GM18498 (cell line): ENCODE measurements at regions not wholly inside any gene's neighbourhood (a gene's known extent, or its start where the extent isn't known, plus 50 kb on each side); places are given as distances from the start of the nearest gene placed in this dataset.

Source experiments
- ATAC-seq: cut with Tn5 transposase; IDR thresholded peaks from one replicate; pipeline ENCODE4 v1.9.1; 2021; ENCODE audit warnings: mild to moderate bottlenecking, moderate library complexity; ENCODE audit not compliant: unreplicated experiment

DNA sequence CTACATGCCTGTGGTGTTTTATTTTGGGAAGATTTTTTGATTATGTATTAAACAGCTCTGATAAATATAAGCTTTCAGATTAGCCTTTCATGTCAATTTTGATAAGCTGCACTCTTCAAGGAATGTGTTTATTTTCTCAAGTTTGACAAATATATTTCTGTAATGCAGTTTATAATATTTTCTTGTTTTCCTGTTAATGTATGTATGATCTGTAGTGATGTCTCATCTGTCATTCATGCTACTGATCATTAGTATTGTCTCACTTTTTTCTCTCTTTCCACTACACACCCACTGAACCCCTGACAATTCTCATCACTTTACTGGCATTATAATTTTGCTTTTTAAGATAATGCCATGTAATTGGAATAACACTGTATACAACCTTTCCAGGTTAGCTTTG is 100.9 kb downstream of the TMEM18 start:
- ATAC-seq, result no peak

GRCh38 chr2:575727-576236 is 101.4 kb downstream of the TMEM18 start:
- no peak for ATAC-seq

GRCh38 chr2:575030-575726 is 102.0 kb downstream of the TMEM18 start:
- ATAC-seq, result no peak

GRCh38 chr2:573805-574392 is 103.3 kb downstream of the TMEM18 start:
- ATAC-seq, result no peak

DNA sequence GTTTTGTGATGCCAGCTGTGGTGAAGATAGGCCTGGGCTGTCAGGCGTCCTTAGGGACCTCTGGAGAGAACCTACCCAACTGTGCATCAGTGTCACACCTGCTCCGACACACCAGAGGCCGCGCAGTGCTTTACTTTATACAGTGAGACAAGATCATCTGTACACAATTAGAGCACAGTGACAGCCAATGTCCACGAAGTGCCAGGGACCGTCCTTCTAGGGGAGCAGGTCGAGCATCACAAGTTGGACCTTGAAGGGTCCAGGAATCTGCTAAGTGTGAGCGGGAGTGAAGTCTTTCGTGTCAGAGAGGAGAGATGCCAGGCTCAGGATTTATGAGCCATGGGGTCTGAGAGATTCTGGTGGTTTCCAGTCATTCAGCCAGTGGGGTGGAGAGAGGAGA is 104.2 kb downstream of the TMEM18 start:
- ATAC-seq, result no peak

- ATAC-seq, result no peak
Observed at GRCh38 chr2:569681-570080, 107.5 kb downstream of the TMEM18 start.

DNA sequence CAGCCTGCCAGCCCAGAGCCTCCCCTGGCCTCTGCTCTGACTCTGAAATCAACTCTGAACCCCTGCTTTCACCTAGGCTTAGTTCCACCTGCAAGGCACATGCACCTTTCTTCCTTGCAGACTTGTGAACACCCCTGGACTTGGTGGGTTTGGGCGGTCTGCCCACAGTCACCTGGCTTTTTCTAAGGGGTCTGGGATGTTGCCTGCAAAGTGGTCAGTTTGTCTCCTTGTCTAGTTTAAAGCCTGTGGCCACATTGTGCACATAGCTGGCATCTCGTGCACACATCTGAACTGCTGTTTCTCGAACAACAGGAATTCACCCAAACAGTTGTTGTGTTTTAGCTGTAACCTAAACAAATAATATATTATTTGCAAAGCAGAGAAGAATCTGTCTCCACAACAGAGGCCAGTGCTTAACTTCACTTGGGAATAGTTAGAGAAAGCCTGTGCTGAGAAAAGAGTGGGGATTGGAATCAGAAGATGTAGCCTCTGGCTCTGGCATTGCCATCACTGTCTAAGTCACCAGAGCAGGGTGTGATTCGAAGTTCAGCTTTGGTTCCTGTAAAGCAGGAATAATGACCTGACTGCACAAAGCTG is 108.5 kb downstream of the TMEM18 start:
- no peak for ATAC-seq

DNA sequence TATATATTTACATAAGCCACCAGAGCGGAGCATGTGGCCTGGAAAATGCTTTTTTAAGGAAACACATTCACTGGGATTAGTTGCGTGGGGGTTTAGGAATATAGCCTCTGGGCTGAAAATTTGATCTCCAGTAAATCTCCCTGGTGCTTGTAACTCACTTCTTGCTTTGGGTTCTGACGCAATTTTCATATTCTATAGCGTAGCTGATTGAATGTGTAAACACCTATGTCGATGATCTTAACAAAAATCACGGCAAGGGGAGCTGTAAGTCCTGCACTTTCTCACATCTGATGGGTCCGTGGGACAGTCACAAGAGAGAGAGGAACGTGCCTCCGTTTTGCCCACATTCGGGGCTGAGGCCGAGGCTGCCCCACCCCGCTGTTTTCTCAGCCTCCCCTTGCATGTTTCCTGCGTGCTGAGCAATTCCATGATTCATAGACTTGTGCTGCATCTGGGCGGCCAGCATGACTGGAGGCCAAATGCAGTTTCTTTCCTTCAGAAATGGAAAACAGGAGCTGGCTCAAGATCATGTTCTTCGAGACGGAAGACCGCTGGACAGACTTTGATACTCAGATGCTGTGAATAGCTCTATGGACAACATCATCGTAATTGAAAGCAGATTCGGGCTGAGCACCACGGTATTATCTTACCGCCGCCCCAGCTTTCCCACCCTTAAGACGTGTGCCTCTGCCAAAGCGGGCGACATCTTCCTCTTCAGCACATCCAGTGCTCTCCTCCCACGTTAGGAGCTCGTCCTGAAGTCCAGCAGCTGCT is 109.2 kb downstream of the TMEM18 start:
- ATAC-seq, result no peak

GRCh38 chr2:567496-567864 is 109.7 kb downstream of the TMEM18 start:
- ATAC-seq, result no peak

GRCh38 chr2:566379-567313 is 110.6 kb downstream of the TMEM18 start:
- ATAC-seq, result no peak

GRCh38 chr2:564471-565181 is 112.6 kb downstream of the TMEM18 start:
- no peak for ATAC-seq

DNA sequence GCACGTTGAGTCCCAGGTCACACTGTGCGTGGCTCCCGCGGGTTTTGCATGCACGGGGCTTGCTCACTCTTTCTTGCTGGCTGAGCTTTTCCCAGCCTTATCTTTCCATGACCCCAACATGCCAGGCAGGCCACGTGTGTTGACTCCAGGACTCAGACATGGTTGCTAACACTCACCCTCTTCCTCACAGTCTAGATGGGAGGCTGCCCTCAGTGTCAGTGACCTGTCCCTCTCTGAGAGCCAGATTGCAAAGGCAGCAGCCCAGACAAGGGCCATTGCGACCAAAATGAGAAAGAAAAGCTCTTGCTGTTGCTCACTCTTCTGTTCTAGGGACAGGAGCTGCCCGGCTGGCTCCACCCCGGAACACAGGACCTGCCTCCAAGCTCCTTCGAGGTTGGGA is 113.7 kb downstream of the TMEM18 start:
- ATAC-seq, result no peak

- ATAC-seq, result no peak
Observed at GRCh38 chr2:562391-563364, 114.5 kb downstream of the TMEM18 start.

DNA sequence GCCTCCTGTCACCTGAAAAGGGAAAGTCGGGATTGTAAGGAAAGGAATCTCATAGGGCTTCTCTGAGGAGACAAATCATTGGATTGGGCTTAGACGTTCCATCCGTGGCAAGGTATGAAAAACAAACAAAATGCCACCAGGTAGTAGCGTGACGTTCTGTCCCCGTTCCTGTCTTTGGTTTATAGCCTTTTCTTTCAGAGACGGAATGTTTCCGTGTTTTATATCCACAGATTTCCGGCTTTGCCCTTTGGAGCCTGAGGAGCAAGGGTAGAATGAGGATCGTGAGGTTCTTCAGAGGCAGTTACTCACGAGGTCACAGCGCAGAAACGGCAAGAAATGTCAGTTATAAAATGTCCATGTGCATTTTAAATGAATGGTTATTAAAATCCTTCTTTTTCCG is 118.3 kb downstream of the TMEM18 start:
- no peak for ATAC-seq

DNA sequence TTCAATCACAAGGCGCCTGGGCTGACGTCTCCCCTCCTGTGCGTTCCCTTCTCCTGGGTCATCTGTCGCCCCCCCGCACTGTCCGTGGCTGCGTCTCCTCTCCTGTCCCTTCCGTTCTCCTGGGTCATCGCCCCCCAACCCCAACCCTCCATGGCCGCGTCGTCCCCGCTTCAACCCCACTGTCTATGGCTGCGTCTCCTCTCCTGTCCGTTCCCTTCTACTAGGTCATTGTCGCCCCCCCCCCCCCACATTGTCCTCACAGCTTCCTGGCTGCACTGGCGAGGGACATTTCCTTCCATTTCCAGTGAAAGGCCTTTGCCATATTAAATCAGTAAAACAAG is 118.9 kb downstream of the TMEM18 start:
- ATAC-seq, result no peak

DNA sequence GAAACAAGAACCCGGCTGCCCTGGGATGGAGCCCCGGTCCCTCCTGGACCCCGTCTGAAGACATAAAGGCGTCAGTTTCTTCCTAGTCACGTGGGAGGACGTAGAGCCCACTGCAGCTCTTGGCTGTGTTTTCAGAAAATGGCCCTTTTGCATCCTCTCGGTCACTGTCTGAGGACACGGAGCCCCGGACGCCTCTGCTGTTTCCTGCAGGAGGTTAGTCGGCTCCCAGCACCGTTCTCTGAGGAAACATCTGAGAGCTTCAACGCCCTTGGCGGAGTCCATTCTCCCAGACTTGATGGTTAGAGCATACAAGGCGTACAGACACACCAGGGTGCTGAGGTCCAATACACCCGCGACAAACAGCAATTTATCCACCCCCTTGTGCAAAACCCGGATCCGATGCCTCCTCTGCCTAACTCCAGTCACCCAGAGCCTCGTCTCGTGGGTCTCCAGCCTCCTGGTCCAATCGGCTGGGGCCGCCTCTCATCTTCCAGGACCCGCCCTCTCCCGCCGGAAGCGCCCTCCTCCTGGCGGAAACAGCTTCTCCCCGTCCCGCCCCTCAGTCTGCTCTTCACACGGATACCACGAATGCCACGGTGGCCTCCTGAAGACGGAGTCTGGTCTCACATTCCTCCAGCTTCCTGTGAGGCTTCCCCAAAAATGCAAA is 119.4 kb downstream of the TMEM18 start:
- no peak for ATAC-seq

GRCh38 chr2:556485-556884 is 120.7 kb downstream of the TMEM18 start:
- ATAC-seq, result no peak

DNA sequence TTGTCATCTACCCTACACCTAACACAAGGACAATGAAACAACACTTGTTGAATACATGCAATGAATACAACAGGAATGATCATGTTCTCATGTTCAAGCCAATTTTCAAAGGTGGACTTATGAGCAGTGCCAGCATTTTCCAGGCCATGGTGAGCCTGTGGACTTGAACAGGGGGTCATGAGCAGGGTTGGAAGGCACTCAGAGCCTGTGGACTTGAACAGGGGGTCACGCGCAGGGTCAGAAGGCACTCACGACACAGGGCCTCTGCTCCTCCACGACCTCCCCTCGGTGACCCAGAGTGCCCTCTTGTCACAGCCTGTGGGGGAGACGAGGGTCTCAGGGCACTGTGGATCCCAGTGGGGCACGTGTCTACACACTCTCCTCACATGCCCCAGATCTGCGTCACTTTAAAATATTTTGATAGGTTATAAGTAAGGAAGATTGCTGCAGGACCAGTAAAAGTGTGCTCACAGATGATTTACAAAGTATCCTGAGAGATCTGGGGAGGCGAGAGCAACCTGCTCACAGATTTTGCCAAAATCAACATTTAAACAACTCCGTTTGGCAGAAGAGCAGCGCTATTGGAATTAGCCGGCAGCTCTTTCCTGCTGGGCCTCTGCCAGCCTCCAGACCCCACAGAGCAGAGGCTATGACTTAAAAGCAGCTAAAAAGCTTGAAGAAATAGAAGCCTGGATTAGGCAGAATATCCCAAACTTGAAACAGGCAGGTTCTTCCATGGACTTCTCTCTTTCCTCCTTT is 121.9 kb downstream of the TMEM18 start:
- ATAC-seq, result no peak
